H54 (cell line): ENCODE measurements at regions not wholly inside any gene's neighbourhood (a gene's known extent, or its start where the extent isn't known, plus 50 kb on each side); places are given as distances from the start of the nearest gene placed in this dataset.
A peak's percentile ranks its signal among the peaks of the same experiment; 100 is the strongest.

Experiments used
- DNase-seq: peaks from one replicate; pipeline ENCODE4 v3.0.0; 2011; ENCODE audit warnings: low spot score, mixed read lengths; ENCODE audit not compliant: insufficient read length
- FAIRE-seq: peaks from 3 replicates; lab custom pipeline; 2011; peaks lifted over from hg19 to GRCh38; lab: Jason Lieb, UNC
- POLR2A ChIP-seq: IDR thresholded peaks from 2 replicates; pipeline ENCODE4 v1.6.1; 2011; ENCODE audit warnings: low read depth, mild to moderate bottlenecking, low read length

- TF ChIP-seq POLR2A = no peak
- no peak for DNase-seq
- FAIRE-seq = peak; percentile 6
Measured at GRCh38 chr2:221235941-221236340, 336.2 kb downstream of the EPHA4 start.

DNA sequence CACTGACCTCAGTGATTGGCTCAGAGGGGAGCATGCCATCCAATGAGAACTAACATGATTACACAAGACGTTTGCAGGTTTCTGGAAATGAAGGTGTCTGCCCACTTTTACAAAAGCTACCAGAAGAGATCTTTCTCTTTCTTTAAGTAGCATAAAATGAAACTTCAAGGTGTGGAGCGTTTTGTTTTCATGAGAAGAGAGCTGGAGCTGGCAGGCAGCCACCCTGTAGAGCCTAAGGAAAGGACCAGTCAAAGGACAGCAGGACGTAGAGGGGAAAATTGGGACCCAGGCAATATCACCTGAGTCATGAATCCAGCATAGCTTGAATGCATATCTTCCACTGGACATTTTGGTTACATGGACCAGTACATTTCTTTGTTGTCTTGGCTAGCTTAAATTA lies 331.0 kb downstream of the EPHA4 start:
- DNase-seq (no peak), FAIRE-seq (no peak)
- TF ChIP-seq POLR2A = no peak

DNA sequence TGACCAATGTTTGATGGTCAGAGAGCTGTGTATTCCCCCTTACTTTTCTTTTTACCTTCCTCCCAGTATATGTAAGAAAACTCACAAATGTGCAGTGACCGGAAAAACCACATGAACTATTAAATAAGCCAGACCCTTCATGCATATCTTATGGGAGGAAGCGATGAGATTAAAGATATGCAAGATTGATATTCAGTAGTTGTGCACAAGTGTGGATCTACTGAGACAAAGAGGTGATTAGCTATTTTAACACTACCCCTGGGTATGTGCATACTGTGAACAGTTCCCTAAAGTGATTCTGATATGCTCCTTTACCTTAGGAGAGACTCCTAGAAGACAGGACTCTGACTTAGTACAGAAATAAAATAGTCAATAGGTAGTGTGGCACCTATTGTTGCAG lies 328.3 kb downstream of the EPHA4 start:
- no peak for FAIRE-seq
- no peak for TF ChIP-seq POLR2A

GRCh38 chr2:221245045-221245444 lies 327.1 kb downstream of the EPHA4 start:
- no peak for TF ChIP-seq POLR2A
- FAIRE-seq (no peak), DNase-seq (no peak)

More for the DNA sequence above, 328.3 kb downstream of the EPHA4 start:
- DNase-seq = no peak

DNA sequence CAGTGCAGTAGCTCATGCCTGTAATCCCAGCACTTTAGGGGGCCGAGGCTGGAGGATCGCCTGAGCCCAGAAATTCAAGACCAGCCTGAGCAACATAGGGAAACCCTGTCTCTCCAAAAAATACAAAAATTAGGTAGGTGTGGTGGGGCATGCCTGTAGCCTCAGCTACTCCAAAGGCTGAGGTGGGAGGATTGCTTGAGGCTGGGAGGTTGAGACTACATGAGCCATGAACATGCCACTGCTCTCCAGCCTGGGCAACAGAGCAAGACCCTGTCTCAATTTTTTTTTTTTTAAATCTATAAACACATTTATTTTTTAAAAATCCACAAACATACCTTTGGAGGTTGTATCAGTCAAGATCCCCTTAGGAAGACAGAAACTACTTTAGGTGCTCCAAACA lies 326.3 kb downstream of the EPHA4 start:
- no peak for TF ChIP-seq POLR2A
- FAIRE-seq = no peak
- DNase-seq = no peak

- FAIRE-seq = peak; percentile 53
- no peak for TF ChIP-seq POLR2A
- DNase-seq = no peak
Measured at GRCh38 chr2:221254299-221254698, 317.8 kb downstream of the EPHA4 start.

- DNase-seq (no peak), FAIRE-seq (no peak)
- no peak for TF ChIP-seq POLR2A
Measured at GRCh38 chr2:221255862-221256261, 316.2 kb downstream of the EPHA4 start.

DNA sequence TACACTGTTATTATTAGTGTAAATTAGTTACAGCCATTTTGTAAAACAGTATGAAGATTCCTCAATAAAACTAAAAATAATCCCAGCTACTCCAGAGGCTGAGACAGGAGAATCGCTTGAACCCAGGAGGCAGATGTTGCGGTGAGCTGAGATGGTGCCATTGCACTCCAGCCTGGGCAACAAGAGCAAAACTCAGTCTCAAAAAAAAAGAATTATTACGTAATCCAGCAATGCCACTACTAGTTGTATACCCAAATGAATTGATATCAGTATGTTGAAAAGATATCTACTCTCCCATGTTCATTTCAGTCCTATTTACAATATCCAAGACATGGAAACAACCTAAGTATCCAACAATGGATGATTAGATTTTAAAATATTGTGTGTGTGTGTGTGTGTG lies 313.6 kb downstream of the EPHA4 start:
- TF ChIP-seq POLR2A = no peak
- no peak for DNase-seq
- FAIRE-seq = no peak

GRCh38 chr2:221262651-221263050 lies 309.5 kb downstream of the EPHA4 start:
- no peak for TF ChIP-seq POLR2A
- no peak for FAIRE-seq

DNA sequence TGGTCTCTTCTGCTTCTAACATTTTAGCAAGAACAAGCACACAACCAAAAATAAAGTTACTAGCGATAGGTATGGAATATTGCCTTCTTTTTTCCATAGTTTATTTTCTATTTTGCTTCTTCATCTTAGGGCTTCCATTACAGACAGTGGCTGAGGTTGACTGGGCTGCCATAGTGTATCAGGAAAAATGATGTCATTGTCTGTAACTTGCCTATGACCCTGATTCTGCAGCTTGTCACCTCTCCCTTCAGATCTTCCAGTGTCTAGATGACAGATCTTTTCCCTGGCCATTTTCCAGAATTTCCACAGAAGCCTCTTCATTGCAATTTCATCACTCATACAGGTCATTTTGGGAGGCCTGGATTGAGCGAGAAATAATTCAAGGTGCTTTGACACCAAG lies 308.5 kb downstream of the EPHA4 start:
- no peak for FAIRE-seq
- TF ChIP-seq POLR2A = no peak
- DNase-seq = no peak

More at GRCh38 chr2:221262651-221263050, 309.5 kb downstream of the EPHA4 start:
- no peak for DNase-seq

DNA sequence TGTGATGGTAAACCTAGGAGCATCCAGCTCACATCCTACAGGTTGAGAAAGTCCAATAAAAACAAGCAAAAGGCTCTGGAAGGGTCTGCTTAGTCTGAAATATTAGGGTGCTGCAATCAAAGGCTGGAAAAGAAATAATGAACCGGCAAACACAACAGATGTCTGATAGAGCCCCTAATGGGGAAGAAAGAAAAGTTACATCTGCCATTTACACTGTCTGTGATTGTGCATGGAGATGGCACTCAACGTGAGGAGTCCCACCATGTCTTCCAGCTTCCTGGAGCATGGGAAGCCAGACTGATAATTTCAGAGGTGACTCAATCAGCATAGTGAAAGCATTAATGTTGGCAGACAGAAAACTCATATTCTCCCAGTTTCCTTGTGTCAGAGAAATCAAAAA lies 307.8 kb downstream of the EPHA4 start:
- FAIRE-seq (peak; percentile 30), DNase-seq (no peak)
- TF ChIP-seq POLR2A = no peak

GRCh38 chr2:221267773-221268425 lies 304.2 kb downstream of the EPHA4 start:
- DNase-seq (no peak), FAIRE-seq (no peak)

DNA sequence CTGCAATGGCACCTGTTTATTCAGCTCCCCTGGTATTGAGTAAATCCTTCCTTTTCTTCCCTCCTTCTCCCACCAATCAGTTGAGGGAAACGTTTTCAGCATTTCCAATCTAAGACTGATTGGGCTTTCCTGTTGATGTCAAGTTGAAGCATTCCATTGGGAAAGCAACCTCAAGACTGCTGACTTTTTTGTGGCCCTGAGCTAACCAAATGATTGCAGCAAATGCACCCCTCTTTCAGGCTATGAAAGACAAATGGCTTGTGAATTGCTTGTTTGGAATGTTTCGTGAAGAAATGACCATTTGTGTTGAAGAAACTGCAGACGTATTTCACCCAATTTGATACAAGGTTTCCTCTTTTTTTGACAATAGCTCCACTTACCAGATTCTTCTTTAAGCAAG lies 303.5 kb downstream of the EPHA4 start:
- DNase-seq (no peak), FAIRE-seq (no peak)
- TF ChIP-seq POLR2A = no peak

More at GRCh38 chr2:221267773-221268425, 304.2 kb downstream of the EPHA4 start:
- no peak for TF ChIP-seq POLR2A

- no peak for FAIRE-seq
- no peak for TF ChIP-seq POLR2A
- DNase-seq = no peak
Measured at GRCh38 chr2:221270806-221271205, 301.3 kb downstream of the EPHA4 start.

DNA sequence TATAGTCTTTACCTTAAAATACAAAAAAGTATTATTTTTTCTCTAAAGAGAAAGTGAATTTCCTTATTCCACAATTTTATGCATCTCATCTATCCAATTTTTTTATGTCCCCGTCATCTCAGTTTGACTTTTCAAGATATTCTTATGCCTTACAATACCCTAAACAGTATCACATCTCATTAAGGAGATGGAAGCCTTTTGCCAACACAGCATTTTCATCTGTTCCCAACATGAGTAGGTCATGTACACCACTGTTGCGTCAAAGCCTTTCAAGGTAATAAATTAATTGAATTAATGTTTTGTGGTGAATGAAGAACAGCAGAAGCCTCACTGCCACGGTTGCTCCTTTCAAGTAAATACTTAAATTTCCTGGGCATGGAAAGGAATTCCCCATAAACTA lies 299.4 kb downstream of the EPHA4 start:
- FAIRE-seq = no peak

DNA sequence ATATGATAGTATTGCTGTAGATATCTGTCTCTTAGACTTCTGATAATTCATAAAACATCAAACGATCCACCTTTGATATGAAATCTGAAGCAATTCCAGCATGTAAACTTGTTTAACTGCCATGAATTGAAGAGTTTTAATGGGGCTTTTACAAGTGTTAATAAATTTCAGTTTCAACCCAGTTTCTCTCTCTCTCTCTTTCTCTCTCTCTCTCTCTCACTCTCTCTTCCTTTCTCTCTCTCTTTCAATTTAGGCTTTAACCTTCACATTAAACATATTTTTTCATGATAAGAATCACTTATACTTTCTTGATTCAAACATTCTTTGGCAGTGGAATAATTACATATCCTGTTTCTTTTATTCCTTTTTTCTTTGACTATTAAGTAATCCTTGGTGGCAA lies 296.1 kb downstream of the EPHA4 start:
- FAIRE-seq = no peak
- TF ChIP-seq POLR2A = no peak
- DNase-seq = no peak

More for the DNA sequence above, 299.4 kb downstream of the EPHA4 start:
- TF ChIP-seq POLR2A = no peak
- DNase-seq = no peak
